ENCODE measurements at regions not wholly inside any gene's neighbourhood (a gene's known extent, or its start where the extent isn't known, plus 50 kb on each side); places are given as distances from the start of the nearest gene placed in this dataset.

DNA sequence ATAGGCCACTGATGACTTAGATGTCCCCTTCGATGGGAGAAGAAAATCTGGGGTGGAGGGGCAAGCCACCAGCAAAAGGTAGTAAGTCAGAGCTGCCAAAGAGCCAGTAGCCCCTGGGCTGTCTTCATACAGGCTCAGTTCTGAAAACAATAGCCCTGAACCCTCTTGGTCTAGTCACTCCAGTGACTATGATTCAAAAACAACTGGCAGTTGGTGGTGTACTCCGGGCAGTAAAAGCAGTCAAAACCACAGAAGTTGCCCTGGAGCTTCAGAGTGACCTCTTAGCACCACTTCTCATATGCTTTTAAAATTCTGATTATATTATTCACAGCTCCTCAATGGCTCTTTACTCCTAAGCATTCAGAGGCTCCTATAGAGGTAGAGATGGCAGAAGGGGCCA, 164.3 kb upstream of the MAMLD1 start:
- DNase-seq (ENCODE audit: low spot score), result no peak
- Histone ChIP-seq H3K36me3 (replicated peaks; ENCODE audit: insufficient read depth, low read depth) (no peaks in the 10 kb centered on the region), H3K9me3 (ENCODE audit: low read depth) (no peaks in the 10 kb centered on the region), H4K20me1 (ENCODE audit: insufficient read depth, poor library complexity, severe bottlenecking) (no peaks in the 10 kb centered on the region), H3K27ac (no peak overlapping the region), H3K4me2 (no peak overlapping the region), H3K79me2 (no peaks in the 10 kb centered on the region), H3K4me3 (no peak overlapping the region), H3K9me2 (replicated peaks; ENCODE audit: insufficient read depth) (no peaks in the 10 kb centered on the region), H3K4me1 (ENCODE audit: insufficient read depth) (no peaks in the 10 kb centered on the region), H2AFZ (no peak overlapping the region), H3K27me3 (no peaks in the 10 kb centered on the region)
- WGBS (ENCODE audit: low lambda C conversion rate, missing lambda C conversion rate), result 58% methylated on average over 2 of the region's 2 CpGs
- TF ChIP-seq, protein P1, sequence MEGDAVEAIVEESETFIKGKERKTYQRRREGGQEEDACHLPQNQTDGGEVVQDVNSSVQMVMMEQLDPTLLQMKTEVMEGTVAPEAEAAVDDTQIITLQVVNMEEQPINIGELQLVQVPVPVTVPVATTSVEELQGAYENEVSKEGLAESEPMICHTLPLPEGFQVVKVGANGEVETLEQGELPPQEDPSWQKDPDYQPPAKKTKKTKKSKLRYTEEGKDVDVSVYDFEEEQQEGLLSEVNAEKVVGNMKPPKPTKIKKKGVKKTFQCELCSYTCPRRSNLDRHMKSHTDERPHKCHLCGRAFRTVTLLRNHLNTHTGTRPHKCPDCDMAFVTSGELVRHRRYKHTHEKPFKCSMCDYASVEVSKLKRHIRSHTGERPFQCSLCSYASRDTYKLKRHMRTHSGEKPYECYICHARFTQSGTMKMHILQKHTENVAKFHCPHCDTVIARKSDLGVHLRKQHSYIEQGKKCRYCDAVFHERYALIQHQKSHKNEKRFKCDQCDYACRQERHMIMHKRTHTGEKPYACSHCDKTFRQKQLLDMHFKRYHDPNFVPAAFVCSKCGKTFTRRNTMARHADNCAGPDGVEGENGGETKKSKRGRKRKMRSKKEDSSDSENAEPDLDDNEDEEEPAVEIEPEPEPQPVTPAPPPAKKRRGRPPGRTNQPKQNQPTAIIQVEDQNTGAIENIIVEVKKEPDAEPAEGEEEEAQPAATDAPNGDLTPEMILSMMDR (IDR thresholded peaks at IDR 0.05; ENCODE audit: poor library complexity), result no peak
- TF ChIP-seq EZH2 (IDR thresholded peaks at IDR 0.05; ENCODE audit: borderline replicate concordance) (no peak), EZH2phosphoT487 (IDR thresholded peaks at IDR 0.05; ENCODE audit: low read depth, severe bottlenecking, unreplicated experiment) (no peak)

DNA sequence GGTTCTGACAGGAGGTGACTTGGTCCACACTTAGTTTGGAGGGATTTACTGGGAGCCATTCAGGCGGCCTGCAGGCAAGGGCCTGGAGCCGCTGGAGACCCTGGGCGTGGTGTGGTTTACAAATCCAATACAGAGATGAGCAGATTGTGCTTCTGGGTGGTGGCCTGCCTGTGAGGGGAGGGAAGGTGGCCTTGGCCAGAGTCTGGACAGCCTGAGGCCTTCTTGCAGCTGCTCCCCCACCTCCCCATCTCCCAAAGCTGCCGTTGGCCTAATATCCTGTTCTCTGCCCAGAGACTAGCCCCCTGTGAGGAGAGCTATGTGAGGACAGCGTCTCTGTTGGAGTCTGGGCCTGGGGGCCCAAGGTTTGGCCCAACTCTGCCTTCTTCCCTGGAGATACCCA, 163.9 kb upstream of the MAMLD1 start:
- no peaks in the 10 kb centered on the region for H3K36me3 ChIP-seq (replicated peaks; ENCODE audit: insufficient read depth, low read depth)
- H3K79me2 ChIP-seq, result no peaks in the 10 kb centered on the region
- no peak overlapping the region for H3K4me3 ChIP-seq
- no peaks in the 10 kb centered on the region for H3K4me1 ChIP-seq (ENCODE audit: insufficient read depth)
- H4K20me1 ChIP-seq (ENCODE audit: insufficient read depth, poor library complexity, severe bottlenecking), result no peaks in the 10 kb centered on the region
- H3K27ac ChIP-seq, result no peak overlapping the region
- H2AFZ ChIP-seq, result no peak overlapping the region
- H3K9me3 ChIP-seq (ENCODE audit: low read depth), result no peaks in the 10 kb centered on the region
- TF ChIP-seq EZH2 (IDR thresholded peaks at IDR 0.05; ENCODE audit: borderline replicate concordance) (no peak), EZH2phosphoT487 (IDR thresholded peaks at IDR 0.05; ENCODE audit: low read depth, severe bottlenecking, unreplicated experiment) (no peak)
- TF ChIP-seq, protein P1 (IDR thresholded peaks at IDR 0.05; ENCODE audit: poor library complexity), result no peak
- no peak overlapping the region for H3K4me2 ChIP-seq
- H3K27me3 ChIP-seq, result no peaks in the 10 kb centered on the region
- no peak for DNase-seq (ENCODE audit: low spot score)
- H3K9me2 ChIP-seq (replicated peaks; ENCODE audit: insufficient read depth), result no peaks in the 10 kb centered on the region
- 75% methylated on average over 5 of the region's 5 CpGs for WGBS (ENCODE audit: low lambda C conversion rate, missing lambda C conversion rate)

DNA sequence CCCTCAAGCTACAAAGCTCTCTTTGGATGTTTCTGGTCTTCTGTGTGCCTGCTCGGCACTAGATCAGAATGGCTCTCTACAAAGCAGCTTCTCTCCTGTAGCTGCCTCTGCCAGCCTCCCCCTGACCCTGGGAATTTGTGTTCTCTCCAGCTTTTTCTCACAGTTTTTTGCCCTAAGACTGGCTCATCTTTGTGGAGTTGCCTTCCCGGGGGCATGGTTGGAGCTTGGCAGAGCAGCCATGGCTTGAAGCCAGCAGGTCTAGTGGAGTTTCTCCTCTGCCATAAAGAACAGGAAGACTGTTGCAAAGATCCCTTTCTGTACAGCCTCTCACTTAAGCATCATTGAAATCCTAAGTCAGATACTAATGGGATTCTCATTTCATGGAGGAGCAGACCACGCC, 163.3 kb upstream of the MAMLD1 start:
- Histone ChIP-seq H3K9me2 (replicated peaks; ENCODE audit: insufficient read depth) (no peaks in the 10 kb centered on the region), H3K4me2 (no peak overlapping the region), H3K27ac (no peak overlapping the region), H3K9me3 (ENCODE audit: low read depth) (no peaks in the 10 kb centered on the region), H4K20me1 (ENCODE audit: insufficient read depth, poor library complexity, severe bottlenecking) (no peaks in the 10 kb centered on the region), H3K4me1 (ENCODE audit: insufficient read depth) (no peaks in the 10 kb centered on the region), H3K27me3 (no peaks in the 10 kb centered on the region), H3K79me2 (no peaks in the 10 kb centered on the region), H3K36me3 (replicated peaks; ENCODE audit: insufficient read depth, low read depth) (no peaks in the 10 kb centered on the region), H2AFZ (no peak overlapping the region), H3K4me3 (no peak overlapping the region)
- 82% methylated on average over 3 of the region's 3 CpGs for WGBS (ENCODE audit: low lambda C conversion rate, missing lambda C conversion rate)
- no peak for DNase-seq (ENCODE audit: low spot score)
- no peak for TF ChIP-seq EZH2 (IDR thresholded peaks at IDR 0.05; ENCODE audit: borderline replicate concordance)
- TF ChIP-seq EZH2phosphoT487 (IDR thresholded peaks at IDR 0.05; ENCODE audit: low read depth, severe bottlenecking, unreplicated experiment), result no peak
- TF ChIP-seq, protein P1 (IDR thresholded peaks at IDR 0.05; ENCODE audit: poor library complexity), result no peak

DNA sequence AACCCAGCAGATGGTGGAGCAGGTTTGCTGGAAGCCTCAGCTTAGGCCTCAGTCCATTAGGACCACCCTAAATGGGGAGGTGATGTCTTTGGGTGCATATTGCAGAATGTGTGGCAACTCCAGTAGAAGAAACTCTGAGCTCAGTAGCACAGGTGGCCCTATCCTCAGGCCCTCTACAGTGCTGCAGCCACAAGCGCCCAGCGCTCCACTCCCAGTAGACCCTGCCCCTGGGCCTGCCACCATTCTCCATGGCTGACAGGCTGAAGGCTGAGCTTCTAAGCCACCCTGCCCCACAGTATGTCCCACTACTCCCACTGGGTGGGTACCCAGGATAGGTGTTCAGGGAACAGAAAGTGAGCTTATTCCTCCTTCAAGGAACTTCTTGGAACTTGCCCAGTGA, 162.8 kb upstream of the MAMLD1 start:
- Histone ChIP-seq H3K27me3 (no peaks in the 10 kb centered on the region), H2AFZ (no peak overlapping the region), H3K4me2 (no peak overlapping the region), H3K27ac (peak overlapping the region; percentile 46), H3K36me3 (replicated peaks; ENCODE audit: insufficient read depth, low read depth) (no peaks in the 10 kb centered on the region), H3K9me3 (ENCODE audit: low read depth) (no peaks in the 10 kb centered on the region), H3K4me3 (no peak overlapping the region), H3K9me2 (replicated peaks; ENCODE audit: insufficient read depth) (no peaks in the 10 kb centered on the region), H4K20me1 (ENCODE audit: insufficient read depth, poor library complexity, severe bottlenecking) (no peaks in the 10 kb centered on the region), H3K79me2 (no peaks in the 10 kb centered on the region), H3K4me1 (ENCODE audit: insufficient read depth) (no peaks in the 10 kb centered on the region)
- no peak for DNase-seq (ENCODE audit: low spot score)
- WGBS (ENCODE audit: low lambda C conversion rate, missing lambda C conversion rate), result 88% methylated on average over 2 of the region's 2 CpGs
- TF ChIP-seq EZH2 (IDR thresholded peaks at IDR 0.05; ENCODE audit: borderline replicate concordance) (no peak), EZH2phosphoT487 (IDR thresholded peaks at IDR 0.05; ENCODE audit: low read depth, severe bottlenecking, unreplicated experiment) (no peak)
- TF ChIP-seq, protein P1 (IDR thresholded peaks at IDR 0.05; ENCODE audit: poor library complexity), result no peak
